ENCODE measurements at regions not wholly inside any gene's neighbourhood (a gene's known extent, or its start where the extent isn't known, plus 50 kb on each side); places are given as distances from the start of the nearest gene placed in this dataset.

GRCh38 chr3:30167541-30168011, 438.8 kb upstream of the TGFBR2 start:
- DNase-seq (ENCODE audit: insufficient read length, low spot score): no peak
- FAIRE-seq: peak; percentile 96
- no peak for TF ChIP-seq POLR2A (IDR thresholded peaks at IDR 0.05; ENCODE audit: low read depth, low read length)

- DNase-seq (ENCODE audit: insufficient read length, low spot score) (no peak), FAIRE-seq (no peak)
- no peak for TF ChIP-seq POLR2A (IDR thresholded peaks at IDR 0.05; ENCODE audit: low read depth, low read length)
These were observed 436.9 kb upstream of the TGFBR2 start for GRCh38 chr3:30169487-30169886.

GRCh38 chr3:30170681-30171438, 435.5 kb upstream of the TGFBR2 start:
- no peak for TF ChIP-seq POLR2A (IDR thresholded peaks at IDR 0.05; ENCODE audit: low read depth, low read length)
- DNase-seq (ENCODE audit: insufficient read length, low spot score): no peak
- FAIRE-seq: peak; percentile 68

GRCh38 chr3:30174357-30174756, 432.0 kb upstream of the TGFBR2 start:
- no peak for FAIRE-seq
- no peak for TF ChIP-seq POLR2A (IDR thresholded peaks at IDR 0.05; ENCODE audit: low read depth, low read length)
- no peak for DNase-seq (ENCODE audit: insufficient read length, low spot score)

GRCh38 chr3:30180310-30181177, 425.9 kb upstream of the TGFBR2 start:
- no peak for FAIRE-seq
- no peak for TF ChIP-seq POLR2A (IDR thresholded peaks at IDR 0.05; ENCODE audit: low read depth, low read length)
- DNase-seq (ENCODE audit: insufficient read length, low spot score): no peak

GRCh38 chr3:30181178-30181465, 425.3 kb upstream of the TGFBR2 start:
- no peak for FAIRE-seq
- TF ChIP-seq POLR2A (IDR thresholded peaks at IDR 0.05; ENCODE audit: low read depth, low read length): no peak
- DNase-seq (ENCODE audit: insufficient read length, low spot score): no peak

- TF ChIP-seq POLR2A (IDR thresholded peaks at IDR 0.05; ENCODE audit: low read depth, low read length): no peak
- FAIRE-seq: no peak
These were observed 424.8 kb upstream of the TGFBR2 start for GRCh38 chr3:30181581-30181980.

GRCh38 chr3:30183421-30183820, 423.0 kb upstream of the TGFBR2 start:
- TF ChIP-seq POLR2A (IDR thresholded peaks at IDR 0.05; ENCODE audit: low read depth, low read length): no peak
- no peak for FAIRE-seq
- DNase-seq (ENCODE audit: insufficient read length, low spot score): no peak

More at GRCh38 chr3:30181581-30181980, 424.8 kb upstream of the TGFBR2 start:
- DNase-seq (ENCODE audit: insufficient read length, low spot score): no peak

GRCh38 chr3:30184091-30184810, 422.1 kb upstream of the TGFBR2 start:
- FAIRE-seq: no peak
- TF ChIP-seq POLR2A (IDR thresholded peaks at IDR 0.05; ENCODE audit: low read depth, low read length): no peak
- no peak for DNase-seq (ENCODE audit: insufficient read length, low spot score)

GRCh38 chr3:30185872-30186271, 420.5 kb upstream of the TGFBR2 start:
- no peak for TF ChIP-seq POLR2A (IDR thresholded peaks at IDR 0.05; ENCODE audit: low read depth, low read length)
- DNase-seq (ENCODE audit: insufficient read length, low spot score): no peak
- no peak for FAIRE-seq

GRCh38 chr3:30186741-30187219, 419.6 kb upstream of the TGFBR2 start:
- TF ChIP-seq POLR2A (IDR thresholded peaks at IDR 0.05; ENCODE audit: low read depth, low read length): no peak
- FAIRE-seq (no peak), DNase-seq (ENCODE audit: insufficient read length, low spot score) (no peak)

GRCh38 chr3:30187366-30187765, 419.0 kb upstream of the TGFBR2 start:
- FAIRE-seq (no peak), DNase-seq (ENCODE audit: insufficient read length, low spot score) (no peak)
- no peak for TF ChIP-seq POLR2A (IDR thresholded peaks at IDR 0.05; ENCODE audit: low read depth, low read length)

GRCh38 chr3:30188713-30189112, 417.7 kb upstream of the TGFBR2 start:
- no peak for TF ChIP-seq POLR2A (IDR thresholded peaks at IDR 0.05; ENCODE audit: low read depth, low read length)
- DNase-seq (ENCODE audit: insufficient read length, low spot score) (no peak), FAIRE-seq (peak; percentile 50)

- FAIRE-seq: no peak
These were observed 416.5 kb upstream of the TGFBR2 start for GRCh38 chr3:30189900-30190299.

More at GRCh38 chr3:30189900-30190299, 416.5 kb upstream of the TGFBR2 start:
- DNase-seq (ENCODE audit: insufficient read length, low spot score): no peak
- TF ChIP-seq POLR2A (IDR thresholded peaks at IDR 0.05; ENCODE audit: low read depth, low read length): no peak

Measured in H54 (cell line).